ENCODE measurements at regions not wholly inside any gene's neighbourhood (a gene's known extent, or its start where the extent isn't known, plus 50 kb on each side); places are given as distances from the start of the nearest gene placed in this dataset.
A peak's percentile ranks its signal among the peaks of the same experiment; 100 is the strongest.

GRCh38 chr2:196452758-196453157 is 186.8 kb upstream of the CCDC150 start:
- DNase-seq = no peak

GRCh38 chr2:196453613-196454047 is 185.9 kb upstream of the CCDC150 start:
- DNase-seq = peak; percentile 62

GRCh38 chr2:196454492-196454891 is 185.0 kb upstream of the CCDC150 start:
- DNase-seq = no peak

GRCh38 chr2:196459539-196459938 is 180.0 kb upstream of the CCDC150 start:
- DNase-seq = no peak

- no peak for DNase-seq
These were observed 175.8 kb upstream of the CCDC150 start for GRCh38 chr2:196463706-196464105.

- no peak for DNase-seq
These were observed 175.2 kb upstream of the CCDC150 start for GRCh38 chr2:196464311-196464710.

- no peak for DNase-seq
These were observed 172.9 kb upstream of the CCDC150 start for GRCh38 chr2:196466581-196466980.

- DNase-seq = no peak
These were observed 171.1 kb upstream of the CCDC150 start for GRCh38 chr2:196468394-196468793.

GRCh38 chr2:196473617-196474016 is 165.9 kb upstream of the CCDC150 start:
- no peak for DNase-seq

GRCh38 chr2:196475611-196476010 is 163.9 kb upstream of the CCDC150 start:
- no peak for DNase-seq

GRCh38 chr2:196478588-196478987 is 160.9 kb upstream of the CCDC150 start:
- DNase-seq = no peak

GRCh38 chr2:196479350-196479749 is 160.2 kb upstream of the CCDC150 start:
- no peak for DNase-seq

GRCh38 chr2:196480653-196481323 is 158.7 kb upstream of the CCDC150 start:
- DNase-seq = no peak

GRCh38 chr2:196481324-196481697 is 158.2 kb upstream of the CCDC150 start:
- DNase-seq = no peak

GRCh38 chr2:196482119-196483065 is 157.1 kb upstream of the CCDC150 start:
- no peak for DNase-seq

GRCh38 chr2:196486146-196486545 is 153.4 kb upstream of the CCDC150 start:
- DNase-seq = no peak

GRCh38 chr2:196487417-196487816 is 152.1 kb upstream of the CCDC150 start:
- no peak for DNase-seq

GRCh38 chr2:196489371-196489770 is 150.1 kb upstream of the CCDC150 start:
- no peak for DNase-seq

GRCh38 chr2:196492946-196493345 is 146.6 kb upstream of the CCDC150 start:
- no peak for DNase-seq

GRCh38 chr2:196498962-196499361 is 140.6 kb upstream of the CCDC150 start:
- DNase-seq = no peak

GRCh38 chr2:196499686-196500085 is 139.8 kb upstream of the CCDC150 start:
- DNase-seq = no peak

- no peak for DNase-seq
These were observed 138.7 kb upstream of the CCDC150 start for GRCh38 chr2:196500686-196501431.

- no peak for DNase-seq
These were observed 137.7 kb upstream of the CCDC150 start for GRCh38 chr2:196501836-196502235.
